ENCODE measurements at regions not wholly inside any gene's neighbourhood (a gene's known extent, or its start where the extent isn't known, plus 50 kb on each side); places are given as distances from the start of the nearest gene placed in this dataset.
"Not testable (repeated sequence)": the region's sequence is repeated elsewhere in the genome, so short reads cannot be mapped to it uniquely, and the experiment has no call there.

DNA sequence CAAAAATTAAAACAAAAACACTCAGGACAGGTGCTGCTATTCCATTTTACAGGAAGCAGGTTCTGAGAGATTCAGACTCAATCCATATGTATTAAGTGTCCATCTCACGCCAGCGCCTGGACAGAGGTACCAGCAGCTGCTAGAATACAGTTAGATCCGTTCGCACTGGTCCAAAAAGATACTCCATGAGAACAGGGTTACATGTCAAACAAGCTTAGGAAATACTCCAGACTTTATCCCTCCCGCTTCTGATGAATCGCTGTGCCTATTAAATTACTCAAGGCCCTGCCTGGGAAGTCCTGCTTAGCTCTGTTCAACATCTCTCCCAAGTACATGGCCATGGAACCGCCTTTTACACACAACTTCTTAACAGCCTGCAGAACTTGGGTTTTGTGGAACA lies 50.2 kb upstream of the SLC35C1 start:
- DNase-seq (ENCODE audit: low read depth in 3 of 3) = no peak

- no peak for DNase-seq (ENCODE audit: low read depth in 3 of 3)
Measured at GRCh38 chr11:45754261-45754709, 50.7 kb upstream of the SLC35C1 start.

DNA sequence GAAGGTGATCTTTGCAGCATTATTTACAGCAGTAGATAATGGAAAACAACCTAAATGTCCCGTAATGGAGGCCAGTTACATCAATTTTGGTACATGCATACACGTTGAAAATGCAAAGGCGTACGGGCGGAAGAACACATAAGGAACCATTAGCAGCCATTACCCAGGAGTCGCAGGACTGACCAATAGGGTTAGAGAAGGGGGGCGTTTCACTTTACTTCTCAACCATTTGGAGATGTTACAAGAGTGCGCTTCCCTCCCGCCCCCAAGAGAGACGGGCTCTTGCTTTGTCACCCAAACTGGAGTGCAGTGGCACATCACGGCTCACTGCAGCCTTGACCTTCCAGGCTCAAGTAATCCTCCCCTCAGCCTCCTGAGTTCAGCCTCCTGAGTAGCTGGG lies 52.8 kb upstream of the SLC35C1 start:
- DNase-seq (ENCODE audit: low read depth in 3 of 3) = no peak

GRCh38 chr11:45751430-45751829 lies 53.5 kb upstream of the SLC35C1 start:
- DNase-seq (ENCODE audit: low read depth in 3 of 3) = no peak

- no peak for DNase-seq (ENCODE audit: low read depth in 3 of 3)
Measured at GRCh38 chr11:45750439-45750838, 54.5 kb upstream of the SLC35C1 start.

DNA sequence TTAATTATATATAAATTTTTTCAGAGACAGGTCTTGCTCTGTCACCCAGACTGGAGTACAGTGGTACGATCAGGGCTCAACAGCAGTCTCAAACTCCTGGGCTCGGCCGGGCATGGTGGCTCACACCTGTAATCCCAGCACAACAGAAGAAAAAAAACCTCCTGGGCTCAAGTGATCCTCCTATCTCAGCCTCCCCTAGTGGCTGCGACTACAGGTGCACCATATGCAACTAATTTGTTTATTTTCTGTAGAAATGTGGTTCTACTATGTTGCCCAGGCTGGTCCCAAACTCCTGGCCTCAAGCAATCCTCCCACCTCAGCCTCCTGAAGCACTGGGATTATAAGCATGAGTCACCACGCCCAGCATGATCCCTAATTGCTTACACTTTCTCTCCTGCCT lies 56.1 kb upstream of the SLC35C1 start:
- DNase-seq (ENCODE audit: low read depth in 3 of 3) = no peak

GRCh38 chr11:45745065-45745811 lies 59.7 kb upstream of the SLC35C1 start:
- DNase-seq (ENCODE audit: low read depth in 3 of 3) = no peak

DNA sequence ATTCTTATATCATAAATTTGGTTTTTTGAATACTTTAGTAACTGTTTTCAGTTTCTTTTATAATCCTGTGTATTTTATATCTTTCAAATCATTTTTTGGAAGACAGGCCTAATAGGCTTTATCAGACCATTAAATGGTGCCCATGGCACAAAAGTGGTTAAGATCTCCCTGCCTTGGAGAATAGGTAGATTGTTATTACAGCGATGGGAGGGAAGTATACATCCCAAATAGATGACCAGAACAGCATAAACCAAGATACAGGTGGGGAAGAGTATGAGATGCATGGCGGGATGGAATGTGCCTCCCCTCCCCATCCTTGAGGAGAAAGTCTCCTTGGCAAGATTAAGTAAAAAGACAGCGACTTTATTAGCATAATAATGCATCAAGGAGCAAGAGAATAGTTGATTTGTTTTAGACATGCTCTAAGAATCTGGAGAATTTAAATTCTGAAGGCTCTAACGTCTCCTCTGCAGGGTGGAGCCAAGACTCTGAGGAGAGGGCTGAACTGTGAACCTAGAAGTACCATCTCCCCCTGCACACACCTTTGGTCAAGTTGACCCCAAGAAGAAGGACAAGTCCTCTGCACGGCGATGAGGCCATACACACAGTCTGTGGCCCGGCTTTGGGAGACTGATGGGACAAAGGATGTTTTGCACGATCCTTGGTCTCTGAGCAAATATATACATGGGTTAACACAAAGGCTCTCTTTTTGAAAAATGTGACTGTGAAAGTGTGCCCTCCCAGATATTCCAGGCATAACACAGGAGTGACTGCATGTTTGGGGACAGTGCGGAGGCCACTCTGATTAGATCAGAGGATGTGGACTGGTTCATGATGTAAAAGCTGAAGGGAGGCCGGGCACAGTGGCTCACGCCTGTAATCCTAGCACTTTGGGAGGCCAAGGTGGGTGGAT lies 61.1 kb upstream of the SLC35C1 start:
- no peak for DNase-seq (ENCODE audit: low read depth in 3 of 3)

DNA sequence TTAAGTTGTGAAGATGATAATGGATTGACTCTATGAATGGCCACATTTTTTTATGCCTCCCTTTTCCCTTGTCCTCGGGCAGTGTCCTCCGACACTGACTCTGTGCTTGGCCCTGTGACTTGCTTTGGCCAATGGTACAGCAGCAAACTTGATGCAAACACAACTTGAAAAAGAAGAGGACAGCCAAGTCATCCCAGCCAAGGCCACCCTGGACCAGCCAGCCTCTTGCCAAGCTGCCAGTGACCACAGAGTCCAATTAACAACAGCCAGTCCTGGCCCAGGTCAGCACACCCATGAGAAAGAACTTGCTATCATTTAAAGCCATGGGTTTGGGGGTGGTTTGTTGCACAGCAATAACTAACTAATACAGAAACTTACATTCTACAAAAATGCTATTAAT lies 63.4 kb upstream of the SLC35C1 start:
- DNase-seq (ENCODE audit: low read depth in 3 of 3) = no peak

- DNase-seq (ENCODE audit: low read depth in 3 of 3) = no peak
Measured at GRCh38 chr11:45741032-45741431, 63.9 kb upstream of the SLC35C1 start.

GRCh38 chr11:45739866-45740265 lies 65.1 kb upstream of the SLC35C1 start:
- no peak for DNase-seq (ENCODE audit: low read depth in 3 of 3)

GRCh38 chr11:45739071-45739470 lies 65.9 kb upstream of the SLC35C1 start:
- DNase-seq (ENCODE audit: low read depth in 3 of 3) = not testable (repeated sequence)

- not testable (repeated sequence) for DNase-seq (ENCODE audit: low read depth in 3 of 3)
Measured at GRCh38 chr11:45738194-45738593, 66.8 kb upstream of the SLC35C1 start.

- DNase-seq (ENCODE audit: low read depth in 3 of 3) = no peak
Measured at GRCh38 chr11:45737056-45737455, 67.9 kb upstream of the SLC35C1 start.

GRCh38 chr11:45736424-45736823 lies 68.5 kb upstream of the SLC35C1 start:
- no peak for DNase-seq (ENCODE audit: low read depth in 3 of 3)

- DNase-seq (ENCODE audit: low read depth in 3 of 3) = no peak
Measured at GRCh38 chr11:45733176-45733575, 67.8 kb upstream of the CHST1 start.

DNA sequence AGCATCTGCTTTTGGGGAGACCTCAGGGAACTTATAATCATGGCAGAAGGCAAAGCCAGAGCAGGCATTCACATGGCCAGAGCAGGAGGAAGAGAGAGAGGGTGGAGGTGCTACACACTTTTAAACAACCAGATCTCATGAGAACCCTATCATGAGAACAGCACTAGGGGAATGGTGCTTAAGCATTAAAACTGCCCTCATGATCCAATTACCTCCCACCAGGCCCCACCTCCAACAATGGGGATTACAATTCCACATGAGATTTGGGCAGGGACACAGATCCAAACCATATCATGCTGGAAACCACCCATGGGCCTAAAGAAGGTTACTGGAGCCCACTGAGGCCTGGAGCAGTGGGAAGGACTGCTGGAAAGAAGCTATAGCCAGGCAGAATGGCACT lies 66.9 kb upstream of the CHST1 start:
- no peak for DNase-seq (ENCODE audit: low read depth in 3 of 3)

DNA sequence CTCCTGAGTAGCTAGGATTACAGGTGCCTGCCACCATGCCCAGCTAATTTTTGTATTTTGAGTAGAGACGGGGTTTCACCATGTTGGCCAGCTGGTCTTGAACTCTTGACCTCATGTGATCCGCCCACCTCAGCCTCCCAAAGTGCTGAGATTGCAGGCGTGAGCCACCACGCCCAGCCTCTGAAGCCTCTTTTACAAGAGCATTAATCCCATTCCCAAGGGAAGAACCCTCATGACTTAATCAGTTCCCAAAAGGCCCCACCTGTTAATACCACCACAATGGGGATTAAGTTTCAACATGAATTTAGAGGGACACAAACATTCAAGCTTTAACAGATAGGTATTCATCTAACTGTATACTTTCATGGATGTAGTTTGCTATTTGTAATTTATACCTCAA lies 65.7 kb upstream of the CHST1 start:
- DNase-seq (ENCODE audit: low read depth in 3 of 3) = not testable (repeated sequence)

DNA sequence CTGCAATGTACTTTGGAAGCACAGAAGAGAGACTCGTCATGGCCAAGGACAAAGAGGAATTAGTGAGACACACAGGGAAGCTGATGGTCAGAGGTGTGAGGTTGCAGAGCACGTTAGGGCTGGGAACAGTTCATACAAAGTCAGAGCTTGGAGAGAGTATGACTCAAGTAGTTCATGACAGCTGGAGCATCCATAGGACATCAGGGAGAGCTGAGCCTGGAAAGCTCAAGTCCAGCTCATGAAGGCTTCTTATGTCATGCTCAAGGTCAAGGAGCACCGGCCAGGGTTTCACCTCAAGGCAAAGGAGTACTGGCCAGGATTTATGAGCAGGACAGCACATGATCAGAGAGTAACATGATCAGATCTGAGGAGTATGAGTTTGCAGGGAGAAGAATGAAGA lies 64.6 kb upstream of the CHST1 start:
- DNase-seq (ENCODE audit: low read depth in 3 of 3) = no peak

DNA sequence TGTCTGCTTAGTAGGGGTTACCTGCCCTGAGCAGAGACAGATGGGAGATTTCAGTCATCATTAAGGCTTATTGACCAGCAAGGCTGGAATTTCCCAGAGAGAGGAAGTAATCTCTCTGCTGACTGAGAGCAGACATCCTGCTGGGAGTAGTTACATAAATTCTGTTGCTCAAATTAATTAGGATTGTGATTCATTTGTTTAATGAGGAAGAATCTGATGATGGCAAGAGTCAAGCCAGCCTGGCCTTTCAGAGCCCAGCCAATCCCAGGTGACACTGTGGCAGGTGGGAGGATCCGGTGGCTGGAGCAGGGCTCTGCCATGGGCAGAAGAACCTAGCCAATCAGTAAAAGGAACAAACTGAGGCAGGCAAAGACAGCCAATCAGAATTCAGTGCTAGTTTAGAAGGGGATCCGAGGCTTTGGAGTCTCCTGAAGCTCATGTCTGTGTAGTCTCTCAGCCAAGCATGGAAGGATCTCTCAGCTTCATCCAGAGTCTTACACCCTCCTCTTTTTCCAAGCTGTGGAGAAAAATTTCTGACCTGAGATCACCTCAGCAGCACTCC lies 61.2 kb upstream of the CHST1 start:
- DNase-seq (ENCODE audit: low read depth in 3 of 3) = no peak

DNA sequence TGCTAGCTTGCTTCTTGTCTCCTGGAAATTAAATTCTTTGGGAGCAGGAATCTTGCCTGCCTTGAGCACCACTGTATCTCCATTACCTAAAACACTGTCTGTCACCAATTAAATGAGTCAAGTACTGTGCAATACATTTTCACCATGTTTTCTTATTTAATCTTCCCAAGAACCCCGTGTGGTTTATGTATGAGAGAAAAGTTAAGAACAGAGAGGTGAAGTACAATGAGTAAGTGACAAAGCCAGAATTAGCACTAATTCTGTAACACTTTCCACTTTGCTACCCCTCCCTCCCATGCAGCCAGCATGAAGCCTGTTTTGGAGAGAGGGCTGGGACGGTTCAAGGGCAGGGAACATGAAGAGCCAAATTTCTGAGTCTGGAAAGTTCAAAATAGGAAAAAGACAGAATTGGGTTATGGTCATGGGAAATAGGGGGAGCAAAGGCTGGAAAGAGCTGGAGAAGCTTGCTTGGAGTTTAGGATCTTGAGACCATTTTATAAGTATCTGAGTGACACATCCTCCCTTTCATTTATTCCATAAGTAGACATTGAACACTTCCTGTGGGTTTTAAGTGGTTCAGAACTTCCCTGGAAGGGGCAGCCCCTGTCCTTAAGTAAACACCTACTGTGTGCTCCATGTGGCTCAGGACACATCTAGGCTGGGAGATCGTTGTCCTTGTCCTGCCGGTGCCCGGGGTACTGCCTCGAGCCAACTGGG lies 60.5 kb upstream of the CHST1 start:
- peak in 1 of 3 donors; percentile 10 for DNase-seq (ENCODE audit: low read depth in 3 of 3)

DNA sequence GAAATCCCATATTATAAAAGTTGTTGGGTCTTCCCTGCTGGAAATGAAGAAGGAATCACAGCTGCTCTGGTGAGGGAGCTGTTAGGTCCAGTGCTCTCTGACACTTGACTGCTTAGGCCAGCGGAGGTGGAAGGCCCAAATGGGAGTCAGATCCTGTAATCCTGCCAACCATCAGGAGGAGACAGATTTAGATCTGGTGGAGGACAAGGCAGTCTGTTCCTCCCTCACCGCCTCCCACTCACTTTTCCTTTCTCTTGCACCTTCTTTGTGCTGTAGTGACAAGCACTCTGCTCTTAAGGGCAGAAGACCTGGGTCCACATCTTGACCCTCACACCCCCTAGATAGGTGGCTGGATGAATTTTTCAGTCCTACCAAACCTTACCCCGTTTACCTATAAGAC lies 59.7 kb upstream of the CHST1 start:
- no peak for DNase-seq (ENCODE audit: low read depth in 3 of 3)

Measured in stimulated activated CD4-positive, alpha-beta T cell treated with anti-CD3 and anti-CD28 coated beads, TNF-alpha, amount 100 ng/mL, for 48 hours (primary cell).